NCI-H226 (cell line): ENCODE measurements at regions not wholly inside any gene's neighbourhood (a gene's known extent, or its start where the extent isn't known, plus 50 kb on each side); places are given as distances from the start of the nearest gene placed in this dataset.
A peak's percentile ranks its signal among the peaks of the same experiment; 100 is the strongest.
"Not testable (repeated sequence)": the region's sequence is repeated elsewhere in the genome, so short reads cannot be mapped to it uniquely, and the experiment has no call there.

ENCODE experiments used
- DNase-seq: peaks from one replicate; pipeline ENCODE4 v3.0.0-alpha.2; 2015

GRCh38 chr17:71183066-71183660, 937.7 kb upstream of the SOX9 start:
- no peak for DNase-seq

- DNase-seq = no peak
Observed at GRCh38 chr17:71184716-71185115, 936.1 kb upstream of the SOX9 start.

- DNase-seq = no peak
Observed at GRCh38 chr17:71187145-71187878, 933.5 kb upstream of the SOX9 start.

GRCh38 chr17:71188811-71189492, 931.9 kb upstream of the SOX9 start:
- DNase-seq = peak; percentile 42

- no peak for DNase-seq
Observed at GRCh38 chr17:71189493-71189831, 931.4 kb upstream of the SOX9 start.

GRCh38 chr17:71192039-71192555, 928.7 kb upstream of the SOX9 start:
- no peak for DNase-seq

- no peak for DNase-seq
Observed at GRCh38 chr17:71192848-71193247, 928.0 kb upstream of the SOX9 start.

GRCh38 chr17:71200597-71200996, 920.2 kb upstream of the SOX9 start:
- DNase-seq = no peak

- DNase-seq = no peak
Observed at GRCh38 chr17:71201639-71202038, 919.2 kb upstream of the SOX9 start.

- DNase-seq = no peak
Observed at GRCh38 chr17:71202449-71202848, 918.4 kb upstream of the SOX9 start.

GRCh38 chr17:71203953-71204352, 916.9 kb upstream of the SOX9 start:
- no peak for DNase-seq

- DNase-seq = not testable (repeated sequence)
Observed at GRCh38 chr17:71205951-71206350, 914.9 kb upstream of the SOX9 start.

GRCh38 chr17:71208111-71208704, 912.6 kb upstream of the SOX9 start:
- peak; percentile 24 for DNase-seq

- no peak for DNase-seq
Observed at GRCh38 chr17:71213936-71214335, 906.9 kb upstream of the SOX9 start.

GRCh38 chr17:71217769-71218168, 903.1 kb upstream of the SOX9 start:
- DNase-seq = no peak

GRCh38 chr17:71224824-71225575, 895.8 kb upstream of the SOX9 start:
- no peak for DNase-seq

GRCh38 chr17:71227841-71228240, 893.0 kb upstream of the SOX9 start:
- no peak for DNase-seq

GRCh38 chr17:71229070-71229469, 891.8 kb upstream of the SOX9 start:
- DNase-seq = no peak

- no peak for DNase-seq
Observed at GRCh38 chr17:71232801-71233559, 887.8 kb upstream of the SOX9 start.

GRCh38 chr17:71234349-71234748, 886.5 kb upstream of the SOX9 start:
- no peak for DNase-seq

GRCh38 chr17:71237903-71238538, 882.8 kb upstream of the SOX9 start:
- no peak for DNase-seq
